RWPE2 (cell line): ENCODE measurements at regions not wholly inside any gene's neighbourhood (a gene's known extent, or its start where the extent isn't known, plus 50 kb on each side); places are given as distances from the start of the nearest gene placed in this dataset.

Experiments
- ATAC-seq: fragments of 200-7000 bp; cut with Tn5 transposase; 3 replicates; pipeline ENCODE4 v1.9.1; 2021; ENCODE audit warnings: low read depth
- DNase-seq: peaks from one replicate; pipeline ENCODE4 v3.0.0-alpha.2; 2020; ENCODE audit warnings: low spot score
- H3K27ac ChIP-seq: fragments of 450-650 bp; 2 replicates; pipeline ENCODE4 v1.5.1; 2017; ENCODE audit warnings: mild to moderate bottlenecking; ENCODE audit not compliant: poor library complexity, severe bottlenecking
- H3K27me3 ChIP-seq: fragments of 250-450 bp; sonication (Bioruptor Pico); 2 replicates; pipeline ENCODE4 v1.5.1; 2021; ENCODE audit warnings: mild to moderate bottlenecking, moderate library complexity; ENCODE audit not compliant: insufficient read depth, poor library complexity, severe bottlenecking
- H3K36me3 ChIP-seq: fragments of 250-450 bp; sonication (Bioruptor Pico); 2 replicates; pipeline ENCODE4 v1.5.1; 2020; ENCODE audit warnings: low read depth, mild to moderate bottlenecking, moderate library complexity
- H3K4me1 ChIP-seq: fragments of 250-450 bp; sonication (Bioruptor Pico); 2 replicates; pipeline ENCODE4 v1.5.1; 2021; ENCODE audit warnings: mild to moderate bottlenecking, moderate library complexity; ENCODE audit not compliant: insufficient read depth, poor library complexity, severe bottlenecking
- H3K4me3 ChIP-seq: fragments of 250-450 bp; sonication (Bioruptor Pico); 2 replicates; pipeline ENCODE4 v1.5.1; 2021; ENCODE audit warnings: mild to moderate bottlenecking, moderate library complexity; ENCODE audit not compliant: severe bottlenecking
- H3K9me3 ChIP-seq: fragments of 250-450 bp; sonication (Bioruptor Pico); 2 replicates; pipeline ENCODE4 v1.5.1; 2021; ENCODE audit warnings: mild to moderate bottlenecking, moderate library complexity; ENCODE audit not compliant: severe bottlenecking
- TF ChIP-seq, protein P1 (sequence below): fragments of 450-650 bp; IDR thresholded peaks from one replicate; pipeline ENCODE4 v1.5.1; 2017; ENCODE audit warnings: mild to moderate bottlenecking, moderate library complexity; ENCODE audit not compliant: poor library complexity, severe bottlenecking

DNA sequence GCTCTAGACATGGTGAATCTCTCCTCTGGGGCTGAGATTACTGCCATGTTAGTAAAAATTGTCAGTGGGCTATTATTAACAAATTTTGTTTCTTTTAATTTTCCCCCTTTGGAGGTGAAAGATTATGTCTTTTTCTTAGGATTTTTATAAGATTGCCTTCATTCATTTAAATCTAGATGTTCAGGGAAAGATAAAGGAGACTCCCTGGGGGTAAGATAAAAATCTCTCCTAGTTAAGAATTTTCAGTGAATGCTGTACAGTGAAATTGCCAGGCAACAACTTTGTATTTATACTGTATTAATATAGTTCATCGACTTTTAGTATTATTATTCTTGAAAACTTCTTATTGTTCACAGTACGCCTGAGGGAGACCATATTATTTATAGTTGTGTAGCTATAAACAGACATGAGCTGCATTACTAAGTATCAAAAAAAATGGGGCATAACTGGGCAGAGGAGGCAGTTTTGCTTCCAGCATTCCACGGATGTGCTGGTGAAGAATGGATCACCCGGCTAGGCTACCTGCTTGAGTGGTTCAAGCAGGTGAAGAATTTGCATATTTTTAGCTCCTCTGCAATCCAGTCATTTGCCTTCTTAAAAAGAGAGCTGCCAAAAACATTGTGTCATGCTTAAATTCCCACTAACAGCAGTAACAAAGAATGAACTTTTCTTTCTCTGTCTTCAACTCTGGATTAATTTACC is 552.1 kb downstream of the DNAJB9 start:
- DNase-seq = no peak
- ATAC-seq = no peak

DNA sequence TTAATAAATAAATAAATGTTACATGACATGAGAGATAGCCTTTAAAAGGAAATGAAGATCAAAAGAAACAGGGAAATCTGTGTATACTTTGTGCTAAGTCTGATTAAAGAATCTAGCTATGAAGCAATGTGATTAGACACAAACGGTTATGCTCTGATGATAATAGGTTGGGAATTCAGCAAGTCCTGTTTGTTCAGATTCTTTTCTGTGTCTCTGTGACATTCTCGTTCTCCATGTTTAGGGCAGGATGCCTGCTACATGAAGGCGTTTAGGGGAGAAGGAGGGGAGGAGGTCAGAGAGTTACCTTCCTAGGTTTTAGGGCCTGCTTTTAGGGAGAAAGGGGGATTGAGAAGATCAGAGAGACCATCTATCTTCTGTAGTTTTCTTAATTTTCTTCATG is 555.3 kb downstream of the DNAJB9 start:
- no peaks in the 10 kb centered on the region for H3K9me3 ChIP-seq
- TF ChIP-seq, protein P1, sequence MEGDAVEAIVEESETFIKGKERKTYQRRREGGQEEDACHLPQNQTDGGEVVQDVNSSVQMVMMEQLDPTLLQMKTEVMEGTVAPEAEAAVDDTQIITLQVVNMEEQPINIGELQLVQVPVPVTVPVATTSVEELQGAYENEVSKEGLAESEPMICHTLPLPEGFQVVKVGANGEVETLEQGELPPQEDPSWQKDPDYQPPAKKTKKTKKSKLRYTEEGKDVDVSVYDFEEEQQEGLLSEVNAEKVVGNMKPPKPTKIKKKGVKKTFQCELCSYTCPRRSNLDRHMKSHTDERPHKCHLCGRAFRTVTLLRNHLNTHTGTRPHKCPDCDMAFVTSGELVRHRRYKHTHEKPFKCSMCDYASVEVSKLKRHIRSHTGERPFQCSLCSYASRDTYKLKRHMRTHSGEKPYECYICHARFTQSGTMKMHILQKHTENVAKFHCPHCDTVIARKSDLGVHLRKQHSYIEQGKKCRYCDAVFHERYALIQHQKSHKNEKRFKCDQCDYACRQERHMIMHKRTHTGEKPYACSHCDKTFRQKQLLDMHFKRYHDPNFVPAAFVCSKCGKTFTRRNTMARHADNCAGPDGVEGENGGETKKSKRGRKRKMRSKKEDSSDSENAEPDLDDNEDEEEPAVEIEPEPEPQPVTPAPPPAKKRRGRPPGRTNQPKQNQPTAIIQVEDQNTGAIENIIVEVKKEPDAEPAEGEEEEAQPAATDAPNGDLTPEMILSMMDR = no peak
- no peak for ATAC-seq

More for the DNA sequence above, 552.1 kb downstream of the DNAJB9 start:
- H3K4me1 ChIP-seq = no peaks in the 10 kb centered on the region
- no peaks in the 10 kb centered on the region for H3K36me3 ChIP-seq
- H3K27me3 ChIP-seq = no peaks in the 10 kb centered on the region
- H3K27ac ChIP-seq = no peak overlapping the region
- no peak overlapping the region for H3K4me3 ChIP-seq
- TF ChIP-seq, protein P1 = no peak
- no peaks in the 10 kb centered on the region for H3K9me3 ChIP-seq

DNA sequence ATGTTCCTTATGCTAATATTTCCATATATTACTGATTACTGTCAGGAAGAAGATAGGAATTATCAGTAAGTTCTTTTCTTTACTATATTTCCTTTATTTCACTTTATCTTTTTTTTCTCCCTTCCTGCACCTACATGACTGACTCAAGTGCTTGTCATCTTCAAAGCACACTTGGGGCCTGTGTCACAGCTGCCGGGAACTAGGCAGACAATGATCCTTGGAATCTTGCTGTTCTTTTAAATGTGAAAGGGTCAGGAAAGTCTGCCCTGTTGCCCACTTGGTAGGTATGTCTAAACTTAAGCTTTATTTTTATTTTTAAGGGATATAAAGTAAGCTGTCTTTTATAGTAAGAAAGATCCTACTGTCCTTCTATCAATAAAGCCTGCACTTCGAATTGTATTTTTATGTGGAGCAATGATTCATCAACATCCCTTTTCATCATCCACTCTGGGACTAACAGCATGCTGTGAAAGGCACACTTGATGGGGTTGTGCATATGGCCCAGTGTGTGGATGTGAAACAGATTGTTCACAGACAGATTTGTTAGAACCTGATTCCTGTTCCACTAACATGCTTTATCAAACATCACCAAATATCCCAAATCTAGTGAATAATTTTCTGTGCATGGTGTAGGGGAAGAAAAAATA is 556.9 kb downstream of the DNAJB9 start:
- ATAC-seq (no peak), DNase-seq (no peak)
- Histone ChIP-seq H3K27ac (no peak overlapping the region), H3K36me3 (no peaks in the 10 kb centered on the region), H3K9me3 (no peaks in the 10 kb centered on the region), H3K4me3 (no peak overlapping the region), H3K4me1 (no peaks in the 10 kb centered on the region), H3K27me3 (no peaks in the 10 kb centered on the region)
- TF ChIP-seq, protein P1 = no peak

More for the DNA sequence above, 555.3 kb downstream of the DNAJB9 start:
- H3K36me3 ChIP-seq = no peaks in the 10 kb centered on the region
- H3K27ac ChIP-seq = no peak overlapping the region
- H3K4me1 ChIP-seq = no peaks in the 10 kb centered on the region
- no peak overlapping the region for H3K4me3 ChIP-seq
- H3K27me3 ChIP-seq = no peaks in the 10 kb centered on the region
- DNase-seq = no peak

DNA sequence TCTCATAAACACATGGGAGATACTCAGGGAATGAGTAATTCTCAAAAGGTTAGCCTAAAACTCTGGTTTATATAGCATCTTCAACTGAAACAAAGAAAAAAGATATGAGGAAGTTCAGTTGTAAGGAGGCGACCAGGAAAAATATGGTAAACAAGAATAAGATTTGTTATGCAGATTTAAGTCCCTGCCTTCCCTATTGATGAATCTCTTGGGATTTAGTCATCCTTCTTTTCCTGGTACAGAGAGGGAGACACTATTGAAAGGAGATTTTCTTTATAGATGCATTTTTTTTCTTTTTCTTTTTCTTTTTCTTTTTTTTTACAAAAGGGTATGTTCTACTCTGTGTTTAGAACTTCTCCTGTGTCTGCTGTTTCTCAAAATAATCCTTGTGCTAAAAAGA is 557.5 kb downstream of the DNAJB9 start:
- H3K4me1 ChIP-seq = no peaks in the 10 kb centered on the region
- H3K27me3 ChIP-seq = no peaks in the 10 kb centered on the region
- DNase-seq = no peak
- no peak for ATAC-seq
- H3K4me3 ChIP-seq = no peak overlapping the region
- TF ChIP-seq, protein P1 = no peak
- no peaks in the 10 kb centered on the region for H3K9me3 ChIP-seq
- H3K36me3 ChIP-seq = no peaks in the 10 kb centered on the region
- no peak overlapping the region for H3K27ac ChIP-seq

DNA sequence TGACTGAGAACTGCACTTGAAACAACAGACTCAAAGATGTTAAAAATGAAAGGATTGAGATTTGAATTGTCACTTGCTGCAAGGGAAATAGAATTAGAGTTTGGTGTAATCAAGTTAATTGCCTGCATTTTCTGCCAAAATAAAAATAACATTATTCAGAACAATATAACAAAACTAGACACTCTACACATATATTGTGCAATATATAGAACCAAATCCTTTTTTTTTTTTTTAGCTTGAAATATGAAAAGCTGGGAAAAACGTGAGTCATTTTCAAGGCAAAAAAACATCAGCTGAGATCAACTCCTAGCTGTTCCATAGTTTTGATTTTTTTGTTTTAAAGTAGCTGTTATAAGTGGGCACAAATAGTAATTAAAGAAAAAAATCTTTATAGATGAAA is 561.5 kb downstream of the DNAJB9 start:
- Histone ChIP-seq H3K4me3 (no peak overlapping the region), H3K4me1 (no peaks in the 10 kb centered on the region), H3K27me3 (no peaks in the 10 kb centered on the region), H3K27ac (no peak overlapping the region), H3K36me3 (no peaks in the 10 kb centered on the region), H3K9me3 (no peaks in the 10 kb centered on the region)
- TF ChIP-seq, protein P1 = no peak
- ATAC-seq (no peak), DNase-seq (no peak)
